Type B pancreatic cell (in vitro differentiated cells): ENCODE measurements at regions not wholly inside any gene's neighbourhood (a gene's known extent, or its start where the extent isn't known, plus 50 kb on each side); places are given as distances from the start of the nearest gene placed in this dataset.

ENCODE experiments used
- DNase-seq: peaks from one replicate; pipeline ENCODE4 v3.0.0; 2021; ENCODE audit warnings: mixed read lengths; ENCODE audit not compliant: unreplicated experiment; ENCODE audit errors: extremely low spot score
- H3K27ac Mint-ChIP-seq: 2 replicates; pipeline ENCODE4 v1.8.0; 2021; ENCODE audit warnings: mild to moderate bottlenecking, mixed read lengths
- H3K27me3 Mint-ChIP-seq: 2 replicates; pipeline ENCODE4 v1.8.0; 2021; ENCODE audit warnings: mixed read lengths
- H3K36me3 Mint-ChIP-seq: 2 replicates; pipeline ENCODE4 v1.8.0; 2021; ENCODE audit warnings: mixed read lengths
- H3K4me1 Mint-ChIP-seq: one replicate; pipeline ENCODE4 v1.8.0; 2021; ENCODE audit warnings: mixed read lengths; ENCODE audit not compliant: unreplicated experiment
- H3K4me3 Mint-ChIP-seq: 2 replicates; pipeline ENCODE4 v1.8.0; 2021; ENCODE audit warnings: mild to moderate bottlenecking, mixed read lengths
- H3K9me3 Mint-ChIP-seq: 2 replicates; pipeline ENCODE4 v1.8.0; 2021; ENCODE audit warnings: mixed read lengths
- CTCF ChIP-seq: fragments of 200-600 bp; sonication (generic); conservative IDR thresholded peaks from 2 replicates; pipeline ENCODE4 v1.5.0; 2021; ENCODE audit warnings: antibody characterized with exemption, mild to moderate bottlenecking

DNA sequence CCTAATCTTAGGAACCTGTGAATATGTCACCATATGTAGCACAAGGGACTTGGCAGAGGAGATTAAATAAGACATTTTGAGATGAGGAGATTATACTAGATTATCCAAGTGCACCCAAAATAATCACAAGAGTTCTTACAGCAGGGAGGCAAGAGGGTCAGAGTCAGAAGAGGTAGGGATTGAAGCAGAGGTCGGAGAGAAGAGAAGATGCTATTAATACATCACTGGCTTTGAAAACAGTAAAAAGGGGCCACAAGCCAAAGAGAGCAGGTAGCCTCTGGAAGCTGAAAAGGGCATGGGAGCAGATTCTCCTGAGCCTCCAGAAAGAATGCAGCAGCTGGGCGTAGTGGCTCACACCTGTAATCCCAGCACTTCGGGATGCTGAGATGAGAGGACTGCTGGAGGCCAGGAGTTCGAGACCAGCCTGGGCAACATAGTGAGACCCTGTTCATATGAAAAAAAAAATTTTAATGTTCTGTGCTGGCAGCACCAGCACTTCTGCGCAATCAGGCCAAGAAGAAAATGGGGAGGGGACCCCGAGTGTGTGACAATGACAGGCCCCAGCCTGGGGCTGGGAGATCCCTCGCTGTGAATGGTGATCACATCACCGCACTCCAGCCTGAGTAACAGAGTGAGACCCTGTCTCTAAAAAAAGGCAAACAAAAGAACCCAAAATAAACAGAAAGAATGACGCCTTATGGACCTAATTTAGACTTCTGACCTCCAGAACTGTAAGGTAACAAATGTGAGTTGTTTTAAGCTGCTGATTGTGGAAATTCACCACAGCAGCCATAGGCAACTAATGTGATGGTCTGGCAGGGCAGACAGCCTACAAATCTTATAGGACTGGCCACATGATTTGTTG, 275.4 kb downstream of the MRTFB start:
- no peaks in the 10 kb centered on the region for H3K27me3 Mint-ChIP-seq
- H3K27ac Mint-ChIP-seq: no peak overlapping the region
- no peak for TF ChIP-seq CTCF
- DNase-seq: no peak
- no peaks in the 10 kb centered on the region for H3K36me3 Mint-ChIP-seq
- peaks cover 16% of the 10 kb centered on the region for H3K9me3 Mint-ChIP-seq
- no peak overlapping the region for H3K4me3 Mint-ChIP-seq
- peaks cover 8% of the 10 kb centered on the region for H3K4me1 Mint-ChIP-seq

- no peak overlapping the region for H3K27ac Mint-ChIP-seq
- no peak overlapping the region for H3K4me3 Mint-ChIP-seq
- TF ChIP-seq CTCF: no peak
- peaks cover 16% of the 10 kb centered on the region for H3K9me3 Mint-ChIP-seq
- H3K27me3 Mint-ChIP-seq: no peaks in the 10 kb centered on the region
- no peaks in the 10 kb centered on the region for H3K36me3 Mint-ChIP-seq
- DNase-seq: no peak
- H3K4me1 Mint-ChIP-seq: peaks cover 8% of the 10 kb centered on the region
Observed at GRCh38 chr16:14345512-14346115, 274.5 kb downstream of the MRTFB start.

GRCh38 chr16:14344945-14345344, 273.8 kb downstream of the MRTFB start:
- TF ChIP-seq CTCF: no peak
- peaks cover 16% of the 10 kb centered on the region for H3K9me3 Mint-ChIP-seq
- no peaks in the 10 kb centered on the region for H3K36me3 Mint-ChIP-seq
- no peak overlapping the region for H3K27ac Mint-ChIP-seq
- H3K27me3 Mint-ChIP-seq: no peaks in the 10 kb centered on the region
- H3K4me1 Mint-ChIP-seq: peaks cover 8% of the 10 kb centered on the region
- H3K4me3 Mint-ChIP-seq: no peak overlapping the region
- DNase-seq: no peak

DNA sequence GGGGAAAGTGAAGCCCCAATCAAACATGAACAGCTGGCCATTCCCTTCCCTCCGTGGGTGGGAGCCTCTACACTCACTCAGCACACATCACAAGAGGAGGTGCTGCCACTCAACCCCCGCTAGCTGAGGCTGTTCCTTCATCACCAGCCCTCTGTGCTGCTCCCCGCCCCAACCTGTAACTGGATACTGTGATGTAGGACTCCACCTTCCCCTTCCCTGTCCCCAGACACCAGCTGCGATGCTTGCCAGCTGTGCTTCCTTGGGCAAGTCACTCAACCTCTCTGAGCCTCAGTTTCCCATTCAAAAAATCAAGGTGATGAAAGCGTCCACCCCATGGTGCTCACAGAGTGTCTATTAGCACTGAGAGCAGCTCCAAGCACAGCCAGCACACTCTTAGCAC, 273.2 kb downstream of the MRTFB start:
- peaks cover 16% of the 10 kb centered on the region for H3K9me3 Mint-ChIP-seq
- TF ChIP-seq CTCF: no peak
- no peak overlapping the region for H3K4me3 Mint-ChIP-seq
- H3K27ac Mint-ChIP-seq: no peak overlapping the region
- no peak for DNase-seq
- no peaks in the 10 kb centered on the region for H3K27me3 Mint-ChIP-seq
- no peaks in the 10 kb centered on the region for H3K36me3 Mint-ChIP-seq
- H3K4me1 Mint-ChIP-seq: peaks cover 8% of the 10 kb centered on the region

DNA sequence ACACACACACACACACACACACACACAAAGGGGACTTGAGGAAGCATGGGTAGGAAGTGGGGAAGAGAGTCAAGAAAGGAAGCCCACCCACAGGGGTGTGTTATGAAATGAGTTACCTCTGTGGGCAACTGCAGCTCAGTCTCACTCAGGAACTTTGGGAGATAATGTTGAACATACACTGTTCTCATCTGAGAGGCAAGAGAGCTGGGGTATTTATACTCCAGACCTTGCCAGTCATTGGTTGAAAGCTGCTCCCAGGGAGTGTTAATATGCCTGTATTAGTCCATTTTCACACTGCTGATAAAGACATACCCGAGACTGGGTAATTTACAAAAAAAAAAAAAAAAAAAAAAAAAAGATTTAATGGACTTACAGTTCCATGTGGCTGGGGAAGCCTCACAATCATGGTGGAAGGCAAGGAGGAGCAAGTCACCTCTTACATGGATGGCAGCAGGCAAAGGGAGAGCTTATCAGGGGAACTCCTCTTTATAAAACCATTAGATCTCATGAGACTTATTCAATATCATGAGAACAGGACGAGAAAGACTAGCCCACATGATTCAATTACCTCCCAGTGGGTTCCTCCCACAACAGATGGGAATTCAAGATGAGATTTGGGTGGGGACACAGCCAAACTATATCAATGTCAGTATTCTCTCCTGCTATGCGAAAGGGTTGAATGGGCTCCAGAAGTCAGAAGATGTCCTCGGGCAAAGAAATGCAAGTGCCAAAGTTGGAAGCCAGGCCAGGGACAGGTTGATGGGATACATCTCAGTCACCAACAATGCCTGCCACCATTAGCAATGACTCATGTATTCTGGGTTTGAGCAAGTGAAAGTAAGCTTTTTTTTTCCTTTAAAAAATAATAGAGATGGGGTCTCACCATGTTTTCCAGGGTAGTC, 270.5 kb downstream of the MRTFB start:
- H3K27me3 Mint-ChIP-seq: no peaks in the 10 kb centered on the region
- DNase-seq: no peak
- no peaks in the 10 kb centered on the region for H3K36me3 Mint-ChIP-seq
- peaks cover 16% of the 10 kb centered on the region for H3K9me3 Mint-ChIP-seq
- TF ChIP-seq CTCF: no peak
- no peak overlapping the region for H3K4me3 Mint-ChIP-seq
- no peak overlapping the region for H3K27ac Mint-ChIP-seq
- H3K4me1 Mint-ChIP-seq: peaks cover 8% of the 10 kb centered on the region
